Right cardiac atrium (tissue), 5 donors: ENCODE measurements at regions not wholly inside any gene's neighbourhood (a gene's known extent, or its start where the extent isn't known, plus 50 kb on each side); places are given as distances from the start of the nearest gene placed in this dataset.
A peak's percentile ranks its signal among the peaks of the same experiment; 100 is the strongest.

Source experiments
- ATAC-seq, 2 donors: fragments of 200-7000 bp; cut with Tn5 transposase; one replicate each; pipeline versions ENCODE4 v1.8.0 to v1.9.1; 2020; ENCODE audit warnings: moderate library complexity in 2 of 2, mild to moderate bottlenecking in 1 of 2
- DNase-seq, 3 donors: peaks; one replicate each; pipeline ENCODE4 v3.0.0-alpha.2; 2020
- H3K27ac ChIP-seq: one replicate; pipeline ENCODE4 v1.5.1; 2013; ENCODE audit warnings: mild to moderate bottlenecking, low read length, control low read depth, moderate library complexity
- H3K27me3 ChIP-seq: one replicate; pipeline ENCODE4 v1.6.1; 2013; ENCODE audit not compliant: control insufficient read depth, insufficient read depth
- H3K4me1 ChIP-seq: one replicate; pipeline ENCODE4 v1.6.1; 2013; ENCODE audit warnings: low read length; ENCODE audit not compliant: control insufficient read depth, insufficient read depth
- H3K4me3 ChIP-seq: one replicate; pipeline ENCODE4 v1.5.1; 2013; ENCODE audit warnings: low read length, control low read depth
- H3K9me3 ChIP-seq: one replicate; pipeline ENCODE4 v1.6.1; 2013; ENCODE audit warnings: low read length; ENCODE audit not compliant: control insufficient read depth
- WGBS: extraction: QIAGEN DNeasy Blood & Tissue Kit; methylation state at CpG from one replicate; pipeline ENCODE4 v1.1.7; 2013; 5-methylcytosine and 5-hydroxymethylcytosine counted together
- intact Hi-C, 4 donors: fragments of 100-400 bp; cut with DNase I; formaldehyde crosslinking; loops; one replicate each; pipeline versions ENCODE4 v1.11.0 to v1.14.0; 2022 to 2023
- donor health status: healthy with polysubstance abuse.
- donor health status: DM: no; HTN: yes; CAD: no.
- donor health status: DM: no; HTN: no; CAD: no.
- donor health status: DM: no; HTN: yes; CAD: no; lungs with severe emphysema.
- donor health status: DM: yes; HTN: yes; CAD: no.

- intact Hi-C loops: loop anchor here in 1 of 4 donors (10.0 kb wide), 1 partner anchor 58 kb away; a partner anchor contains a TSS
- no peaks in the 10 kb centered on the region for H3K27me3 ChIP-seq
These were observed 129.9 kb downstream of the HFE start for GRCh38 chr6:26216886-26217713.

GRCh38 chr6:26217714-26218075, 130.5 kb downstream of the HFE start:
- peak overlapping the region; percentile 63 for H3K4me3 ChIP-seq
- peak in 1 of 3 donors; percentile 46 for DNase-seq
- H3K27me3 ChIP-seq: no peaks in the 10 kb centered on the region
- H3K4me1 ChIP-seq: peaks cover 2% of the 10 kb centered on the region
- ATAC-seq: no peak
- peak overlapping the region; percentile 44 for H3K27ac ChIP-seq
- WGBS: 17% methylated on average over 10 of the region's 10 CpGs
- no peaks in the 10 kb centered on the region for H3K9me3 ChIP-seq
- intact Hi-C loops: loop anchor here in 1 of 4 donors (10.0 kb wide), 1 partner anchor 57 kb away; a partner anchor contains a TSS

More at GRCh38 chr6:26216886-26217713, 129.9 kb downstream of the HFE start:
- ATAC-seq (peak; percentile 84 to 85), DNase-seq (peak; percentile 83 to 93 (median 91))
- WGBS: 1% methylated on average over 44 of the region's 44 CpGs
- Histone ChIP-seq H3K9me3 (no peaks in the 10 kb centered on the region), H3K4me3 (peak overlapping the region; percentile 63), H3K4me1 (peaks cover 2% of the 10 kb centered on the region), H3K27ac (peak overlapping the region; percentile 100)

GRCh38 chr6:26218824-26219223, 131.6 kb downstream of the HFE start:
- DNase-seq: no peak
- intact Hi-C loops: loop anchor here in 1 of 4 donors (10.0 kb wide), 1 partner anchor 56 kb away; a partner anchor contains a TSS
- ATAC-seq: no peak
- Histone ChIP-seq H3K27me3 (no peaks in the 10 kb centered on the region), H3K9me3 (no peaks in the 10 kb centered on the region), H3K27ac (no peak overlapping the region), H3K4me3 (no peak overlapping the region), H3K4me1 (peaks cover 2% of the 10 kb centered on the region)
- WGBS: 87% methylated on average over 2 of the region's 2 CpGs

- Histone ChIP-seq H3K27ac (no peak overlapping the region), H3K9me3 (no peaks in the 10 kb centered on the region), H3K4me1 (peaks cover 2% of the 10 kb centered on the region), H3K4me3 (no peak overlapping the region), H3K27me3 (no peaks in the 10 kb centered on the region)
- intact Hi-C loops: no loop called here
- DNase-seq (no peak), ATAC-seq (no peak)
- 70% methylated on average over 5 of the region's 5 CpGs for WGBS
These were observed 133.1 kb downstream of the HFE start for GRCh38 chr6:26220145-26220970.

- intact Hi-C loops: no loop called here
- Histone ChIP-seq H3K27ac (no peak overlapping the region), H3K4me3 (no peak overlapping the region), H3K27me3 (no peaks in the 10 kb centered on the region), H3K4me1 (peaks cover under 1% of the 10 kb centered on the region), H3K9me3 (no peaks in the 10 kb centered on the region)
- DNase-seq: no peak
- ATAC-seq: no peak
- 94% methylated on average over 4 of the region's 4 CpGs for WGBS
These were observed 134.0 kb downstream of the HFE start for GRCh38 chr6:26221186-26221585.

GRCh38 chr6:26222571-26222970, 135.3 kb downstream of the HFE start:
- H3K4me3 ChIP-seq: no peak overlapping the region
- H3K27me3 ChIP-seq: no peaks in the 10 kb centered on the region
- no peak for DNase-seq
- intact Hi-C loops: no loop called here
- no peak overlapping the region for H3K27ac ChIP-seq
- H3K4me1 ChIP-seq: no peaks in the 10 kb centered on the region
- WGBS: 33% methylated on average over 5 of the region's 5 CpGs
- ATAC-seq: no peak
- no peaks in the 10 kb centered on the region for H3K9me3 ChIP-seq

- WGBS: 2% methylated on average over 7 of the region's 7 CpGs
- Histone ChIP-seq H3K4me3 (peak overlapping the region; percentile 83), H3K4me1 (no peaks in the 10 kb centered on the region), H3K27ac (peak overlapping the region; percentile 100), H3K27me3 (no peaks in the 10 kb centered on the region), H3K9me3 (no peaks in the 10 kb centered on the region)
- ATAC-seq (no peak), DNase-seq (no peak)
- intact Hi-C loops: no loop called here
These were observed 136.0 kb downstream of the HFE start for GRCh38 chr6:26223228-26223627.

GRCh38 chr6:26223650-26224546, 136.7 kb downstream of the HFE start:
- peak overlapping the region; percentile 100 for H3K27ac ChIP-seq
- ATAC-seq (peak; percentile 94 to 95), DNase-seq (peak; percentile 41 to 79 (median 53))
- no peaks in the 10 kb centered on the region for H3K27me3 ChIP-seq
- H3K4me3 ChIP-seq: peak overlapping the region; percentile 83
- intact Hi-C loops: no loop called here
- WGBS: under 1% methylated on average over 26 of the region's 26 CpGs
- H3K4me1 ChIP-seq: no peaks in the 10 kb centered on the region
- no peaks in the 10 kb centered on the region for H3K9me3 ChIP-seq

GRCh38 chr6:26224547-26224912, 137.3 kb downstream of the HFE start:
- H3K4me3 ChIP-seq: peak overlapping the region; percentile 83
- DNase-seq (no peak), ATAC-seq (no peak)
- H3K27ac ChIP-seq: no peak overlapping the region
- 4% methylated on average over 6 of the region's 6 CpGs for WGBS
- H3K27me3 ChIP-seq: no peaks in the 10 kb centered on the region
- H3K9me3 ChIP-seq: no peaks in the 10 kb centered on the region
- H3K4me1 ChIP-seq: no peaks in the 10 kb centered on the region
- intact Hi-C loops: no loop called here

- Histone ChIP-seq H3K27ac (peak overlapping the region; percentile 81), H3K27me3 (no peaks in the 10 kb centered on the region), H3K4me3 (peak overlapping the region; percentile 83), H3K9me3 (no peaks in the 10 kb centered on the region), H3K4me1 (no peaks in the 10 kb centered on the region)
- DNase-seq: peak in 2 of 3 donors; percentile 54 to 69
- peak; percentile 62 to 65 for ATAC-seq
- intact Hi-C loops: no loop called here
- 36% methylated on average over 51 of the region's 51 CpGs for WGBS
These were observed 138.0 kb downstream of the HFE start for GRCh38 chr6:26224940-26225847.
